Calu3 (cell line): ENCODE measurements at regions not wholly inside any gene's neighbourhood (a gene's known extent, or its start where the extent isn't known, plus 50 kb on each side); places are given as distances from the start of the nearest gene placed in this dataset.
"Not testable (repeated sequence)": the region's sequence is repeated elsewhere in the genome, so short reads cannot be mapped to it uniquely, and the experiment has no call there.

Source experiments
- BruUV-seq: library from RNA; stranded (reverse); fragments of 400-500 nt; replicated peaks from 2 replicates; lab custom pipeline; 2021; lab: Mats Ljungman, UMichigan
- CTCF ChIA-PET: fragments of 300-600 bp; sonication (Branson Sonifier 250); formaldehyde crosslinking; loops from one replicate; lab custom pipeline; 2022; ENCODE audit warnings: antibody characterized with exemption; lab: Charles Lee
- DNase-seq: peaks from one replicate; pipeline ENCODE4 v3.0.0; 2022
- H3K27ac Mint-ChIP-seq: one replicate; pipeline ENCODE4 v1.8.0; 2022; ENCODE audit warnings: mixed read lengths; ENCODE audit not compliant: unreplicated experiment
- H3K27me3 Mint-ChIP-seq: one replicate; pipeline ENCODE4 v1.8.0; 2022; ENCODE audit warnings: mixed read lengths; ENCODE audit not compliant: unreplicated experiment
- H3K36me3 Mint-ChIP-seq: one replicate; pipeline ENCODE4 v1.8.0; 2022; ENCODE audit warnings: mild to moderate bottlenecking, moderate library complexity, mixed read lengths; ENCODE audit not compliant: insufficient read depth, unreplicated experiment
- H3K4me1 Mint-ChIP-seq: one replicate; pipeline ENCODE4 v1.8.0; 2022; ENCODE audit warnings: mild to moderate bottlenecking, low read depth, mixed read lengths; ENCODE audit not compliant: unreplicated experiment
- H3K4me3 Mint-ChIP-seq: one replicate; pipeline ENCODE4 v1.8.0; 2022; ENCODE audit warnings: mild to moderate bottlenecking, low read depth, moderate library complexity, mixed read lengths; ENCODE audit not compliant: unreplicated experiment
- H3K9me3 Mint-ChIP-seq: one replicate; pipeline ENCODE4 v1.8.0; 2022; ENCODE audit warnings: low read depth, mixed read lengths; ENCODE audit not compliant: unreplicated experiment
- intact Hi-C: fragments of 100-400 bp; cut with micrococcal nuclease; formaldehyde crosslinking; loops from one replicate; pipeline ENCODE4 v1.10.0; 2022; ENCODE audit not compliant: unreplicated experiment
- TF ChIP-seq, protein P1 (sequence below): fragments of 200-600 bp; IDR thresholded peaks from one replicate; pipeline ENCODE4 v1.8.0; 2022; ENCODE audit warnings: antibody characterized with exemption; ENCODE audit not compliant: unreplicated experiment

DNA sequence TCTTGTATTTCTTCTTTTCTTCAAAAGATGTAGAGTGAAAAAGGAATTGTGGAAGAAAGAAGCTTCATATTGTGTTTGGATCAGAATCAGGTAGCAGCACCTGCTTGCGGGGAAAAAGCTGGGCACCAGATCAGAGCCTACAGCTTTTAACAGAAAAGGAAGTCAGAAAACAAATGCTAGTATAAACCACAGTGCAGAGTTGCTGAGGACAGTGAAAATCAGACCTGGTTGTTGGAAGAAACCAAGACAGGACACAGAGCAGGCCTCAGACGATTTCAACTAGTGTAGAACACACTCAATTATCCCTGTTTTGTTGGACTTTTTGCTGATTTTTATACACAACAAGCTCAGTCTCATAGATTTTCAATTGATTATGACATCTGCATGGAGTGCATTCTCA lies 221.4 kb downstream of the PTN start:
- DNase-seq = no peak
- Mint-ChIP-seq H3K4me3 (no peak overlapping the region), H3K27me3 (no peaks in the 10 kb centered on the region), H3K9me3 (peaks cover 9% of the 10 kb centered on the region), H3K27ac (no peak overlapping the region), H3K4me1 (no peaks in the 10 kb centered on the region), H3K36me3 (no peaks in the 10 kb centered on the region)
- TF ChIP-seq, protein P1, sequence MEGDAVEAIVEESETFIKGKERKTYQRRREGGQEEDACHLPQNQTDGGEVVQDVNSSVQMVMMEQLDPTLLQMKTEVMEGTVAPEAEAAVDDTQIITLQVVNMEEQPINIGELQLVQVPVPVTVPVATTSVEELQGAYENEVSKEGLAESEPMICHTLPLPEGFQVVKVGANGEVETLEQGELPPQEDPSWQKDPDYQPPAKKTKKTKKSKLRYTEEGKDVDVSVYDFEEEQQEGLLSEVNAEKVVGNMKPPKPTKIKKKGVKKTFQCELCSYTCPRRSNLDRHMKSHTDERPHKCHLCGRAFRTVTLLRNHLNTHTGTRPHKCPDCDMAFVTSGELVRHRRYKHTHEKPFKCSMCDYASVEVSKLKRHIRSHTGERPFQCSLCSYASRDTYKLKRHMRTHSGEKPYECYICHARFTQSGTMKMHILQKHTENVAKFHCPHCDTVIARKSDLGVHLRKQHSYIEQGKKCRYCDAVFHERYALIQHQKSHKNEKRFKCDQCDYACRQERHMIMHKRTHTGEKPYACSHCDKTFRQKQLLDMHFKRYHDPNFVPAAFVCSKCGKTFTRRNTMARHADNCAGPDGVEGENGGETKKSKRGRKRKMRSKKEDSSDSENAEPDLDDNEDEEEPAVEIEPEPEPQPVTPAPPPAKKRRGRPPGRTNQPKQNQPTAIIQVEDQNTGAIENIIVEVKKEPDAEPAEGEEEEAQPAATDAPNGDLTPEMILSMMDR = no peak
- no TSS peak for BruUV-seq
- CTCF ChIA-PET = no interaction called here
- intact Hi-C loops = no loop called here

DNA sequence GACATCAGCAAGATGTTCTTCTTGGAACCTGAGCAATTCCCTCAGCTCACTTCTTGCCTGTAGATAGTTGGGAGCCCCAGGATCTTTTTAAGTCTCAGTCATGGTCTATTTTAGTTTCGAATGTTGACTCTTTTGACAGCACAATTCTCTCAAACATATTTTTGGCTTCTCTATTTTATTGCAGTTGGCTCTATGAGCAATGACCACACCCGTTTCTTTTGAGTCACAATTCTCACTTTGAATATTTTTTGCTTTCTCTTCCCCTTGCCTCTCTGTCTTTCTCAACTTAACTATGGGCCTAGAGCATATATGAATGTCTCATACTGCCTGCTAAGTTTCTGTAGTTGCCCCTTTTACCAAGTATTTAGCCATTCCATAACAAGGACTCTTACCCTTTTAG lies 222.8 kb downstream of the PTN start:
- intact Hi-C loops = no loop called here
- Mint-ChIP-seq H3K27me3 (no peaks in the 10 kb centered on the region), H3K27ac (no peak overlapping the region), H3K36me3 (no peaks in the 10 kb centered on the region), H3K4me1 (no peaks in the 10 kb centered on the region), H3K4me3 (no peak overlapping the region), H3K9me3 (peaks cover 9% of the 10 kb centered on the region)
- CTCF ChIA-PET = no interaction called here
- no TSS peak for BruUV-seq
- DNase-seq = no peak
- TF ChIP-seq, protein P1 = no peak

DNA sequence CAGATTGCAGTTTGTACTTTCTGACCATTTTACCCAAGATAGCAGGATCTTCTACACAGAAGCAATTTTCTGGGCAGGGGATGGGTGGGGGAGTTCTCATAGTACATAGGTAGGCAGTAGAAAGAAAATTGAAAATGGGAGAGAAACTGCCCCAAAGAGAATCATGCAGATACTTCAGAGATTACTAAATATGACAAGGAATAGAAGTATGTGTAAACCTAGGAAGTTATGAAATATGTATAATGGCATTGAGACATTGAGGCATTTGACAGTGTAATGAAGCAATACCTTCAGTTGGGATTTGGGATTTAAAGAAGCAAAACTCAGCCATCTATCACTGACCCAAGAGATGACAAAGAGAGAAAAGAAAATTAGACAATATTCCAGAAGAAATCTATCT lies 233.0 kb downstream of the PTN start:
- Mint-ChIP-seq H3K9me3 (peaks cover 7% of the 10 kb centered on the region), H3K27me3 (no peaks in the 10 kb centered on the region), H3K36me3 (no peaks in the 10 kb centered on the region), H3K27ac (no peak overlapping the region), H3K4me3 (no peak overlapping the region), H3K4me1 (no peaks in the 10 kb centered on the region)
- TF ChIP-seq, protein P1 = no peak
- CTCF ChIA-PET = no interaction called here
- intact Hi-C loops = no loop called here
- no peak for DNase-seq
- BruUV-seq = no TSS peak

DNA sequence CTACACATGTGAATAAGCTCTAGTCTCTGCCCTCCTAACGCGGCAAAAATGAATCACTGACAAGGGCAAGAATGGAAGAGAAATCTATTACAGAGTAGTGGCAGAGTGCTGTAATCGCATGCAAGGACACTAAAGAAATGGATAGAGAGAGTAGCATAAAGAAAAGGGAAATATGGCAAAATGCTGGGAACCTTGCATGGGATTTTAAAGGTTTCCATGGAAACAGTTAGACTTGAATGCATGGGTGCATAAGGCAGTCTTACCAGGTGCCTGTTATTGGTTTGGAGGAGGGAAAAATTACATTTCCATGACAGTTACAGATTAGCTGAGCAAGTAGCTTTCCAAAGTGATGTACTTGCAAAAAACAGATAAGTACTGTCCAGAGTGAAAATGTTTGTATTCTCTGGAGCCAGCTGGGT lies 233.4 kb downstream of the PTN start:
- Mint-ChIP-seq H3K4me1 (no peaks in the 10 kb centered on the region), H3K27me3 (no peaks in the 10 kb centered on the region), H3K36me3 (no peaks in the 10 kb centered on the region), H3K9me3 (peaks cover 8% of the 10 kb centered on the region), H3K4me3 (no peak overlapping the region), H3K27ac (no peak overlapping the region)
- CTCF ChIA-PET = no interaction called here
- intact Hi-C loops = no loop called here
- no peak for DNase-seq
- no TSS peak for BruUV-seq
- TF ChIP-seq, protein P1 = no peak

DNA sequence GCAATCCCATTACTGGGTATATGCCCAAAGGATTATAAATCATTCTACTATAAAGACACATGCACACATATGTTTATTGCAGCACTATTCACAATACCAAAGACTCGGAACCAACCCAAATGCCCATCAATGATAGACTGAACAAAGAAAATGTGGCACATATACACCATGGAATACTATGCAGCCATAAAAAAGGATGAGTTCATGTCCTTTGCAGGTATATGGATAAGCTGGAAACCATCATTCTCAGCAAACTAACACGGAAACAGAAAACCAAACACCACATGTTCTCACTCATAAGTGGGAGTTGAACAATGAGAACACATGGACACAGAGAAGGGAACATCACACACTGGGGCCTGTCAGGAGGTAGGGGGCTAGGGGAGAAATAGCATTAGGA lies 235.7 kb downstream of the PTN start:
- BruUV-seq, DNase-seq, H3K27ac Mint-ChIP-seq, H3K4me1 Mint-ChIP-seq, CTCF ChIA-PET, intact Hi-C loops, H3K27me3 Mint-ChIP-seq, H3K4me3 Mint-ChIP-seq, H3K36me3 Mint-ChIP-seq: not testable (repeated sequence)
- peaks cover 19% of the 10 kb centered on the region for H3K9me3 Mint-ChIP-seq

DNA sequence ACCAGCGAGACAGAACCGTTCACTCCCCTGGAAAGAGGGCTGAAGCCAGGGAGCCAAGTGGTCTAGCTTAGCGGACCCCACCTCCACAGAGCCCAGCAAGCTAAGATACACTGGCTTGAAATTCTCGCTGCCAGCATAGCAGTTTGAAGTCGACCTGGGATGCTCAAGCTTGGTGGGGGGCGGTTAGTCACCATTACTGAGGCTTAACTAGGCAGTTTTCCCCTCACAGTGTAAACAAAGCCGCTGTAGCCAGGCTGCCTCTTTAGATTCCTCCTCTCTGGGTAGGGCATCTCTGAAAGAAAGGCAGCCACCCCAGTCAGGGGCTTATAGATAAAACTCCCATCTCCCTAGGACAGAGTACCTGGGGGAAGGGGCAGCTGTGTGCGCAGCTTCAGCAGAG lies 235.1 kb downstream of the CHRM2 start:
- H3K27me3 Mint-ChIP-seq, CTCF ChIA-PET, BruUV-seq, DNase-seq, H3K4me1 Mint-ChIP-seq, H3K27ac Mint-ChIP-seq, intact Hi-C loops, H3K4me3 Mint-ChIP-seq, H3K36me3 Mint-ChIP-seq: not testable (repeated sequence)
- H3K9me3 Mint-ChIP-seq = peaks cover 19% of the 10 kb centered on the region
